Fibroblast of lung (primary cell): ENCODE measurements at regions not wholly inside any gene's neighbourhood (a gene's known extent, or its start where the extent isn't known, plus 50 kb on each side); places are given as distances from the start of the nearest gene placed in this dataset.

ENCODE experiments used
- CTCF ChIP-seq, 2 donors: IDR thresholded peaks in 1 of 2; conservative IDR thresholded peaks in 1 of 2; 1 replicate in 1 of 2; 2 replicates in 1 of 2; pipeline ENCODE4 v1.5.1; 2011 to 2012; ENCODE audit warnings: low read length in 2 of 2, control low read depth in 1 of 2, inconsistent platforms in 1 of 2, low read depth in 1 of 2, mild to moderate bottlenecking in 1 of 2
- EZH2 ChIP-seq: IDR thresholded peaks from 2 replicates; pipeline ENCODE4 v1.5.1; 2012; ENCODE audit warnings: low read length, control low read depth, mild to moderate bottlenecking; ENCODE audit errors: missing control alignments

GRCh38 chr16:64531401-64531800 is 590.5 kb downstream of the CDH11 start:
- TF ChIP-seq CTCF (conservative IDR thresholded peaks at IDR 0.05 in 1 of 2, IDR thresholded peaks at IDR 0.05 in 1 of 2; ENCODE audit: low read depth in 1 of 2, low read length in 2 of 2): no peak
- no peak for TF ChIP-seq EZH2
